ENCODE measurements at regions not wholly inside any gene's neighbourhood (a gene's known extent, or its start where the extent isn't known, plus 50 kb on each side); places are given as distances from the start of the nearest gene placed in this dataset.

- Histone ChIP-seq H3K9ac (ENCODE audit: low read depth in 1 of 2, low read length in 2 of 2) (no peak overlapping the region), H3K27ac (ENCODE audit: low read depth in 1 of 2, low read length in 2 of 2) (no peak overlapping the region), H3K36me3 (ENCODE audit: control insufficient read depth in 4 of 4, insufficient read depth in 3 of 4, low read depth in 1 of 4, low read length in 3 of 4) (no peaks in the 10 kb centered on the region), H3K27me3 (ENCODE audit: control insufficient read depth in 4 of 4, insufficient read depth in 4 of 4, low read length in 3 of 4) (peaks cover 0 to 2% (median 0%) of the 10 kb centered on the region in 4 donors), H3K4me1 (ENCODE audit: control insufficient read depth in 4 of 4, insufficient read depth in 4 of 4, low read length in 3 of 4) (no peaks in the 10 kb centered on the region), H3K9me3 (ENCODE audit: control insufficient read depth in 4 of 4, low read length in 3 of 4) (no peaks in the 10 kb centered on the region), H3K4me3 (ENCODE audit: low read depth in 1 of 3, low read length in 3 of 3) (no peak overlapping the region)
- no peak for TF ChIP-seq FOXA1 (IDR thresholded peaks at IDR 0.05)
- no peak for TF ChIP-seq RAD21 (IDR thresholded peaks at IDR 0.05)
- no peak for TF ChIP-seq HNF4A (conservative IDR thresholded peaks at IDR 0.05)
- TF ChIP-seq FOXA2 (IDR thresholded peaks at IDR 0.05) = no peak
- no peak for TF ChIP-seq ATF3 (IDR thresholded peaks at IDR 0.05)
- TF ChIP-seq TAF1 (conservative IDR thresholded peaks at IDR 0.05) = no peak
- no peak for TF ChIP-seq SP1 (IDR thresholded peaks at IDR 0.05)
- no peak for TF ChIP-seq YY1 (IDR thresholded peaks at IDR 0.05)
- no peak for TF ChIP-seq HNF4G (IDR thresholded peaks at IDR 0.05)
- TF ChIP-seq MAX (IDR thresholded peaks at IDR 0.05) = no peak
- no peak for TF ChIP-seq GABPA (IDR thresholded peaks at IDR 0.05 in 1 of 2, conservative IDR thresholded peaks at IDR 0.05 in 1 of 2)
- no peak for TF ChIP-seq JUND (IDR thresholded peaks at IDR 0.05)
- TF ChIP-seq REST (IDR thresholded peaks at IDR 0.05) = no peak
- no peak for TF ChIP-seq RXRA (IDR thresholded peaks at IDR 0.05)
- TF ChIP-seq EGR1 (IDR thresholded peaks at IDR 0.05; ENCODE audit: low read depth in 2 of 2) = no peak
- TF ChIP-seq CTCF (IDR thresholded peaks at IDR 0.05; ENCODE audit: low read depth, low read length, missing input control) = no peak
- DNase-seq (ENCODE audit: low spot score) = no peak
- 92% methylated on average over 12 of the region's 12 CpGs for WGBS
Observed at GRCh38 chr13:44822291-44822690, 167.0 kb downstream of the NUFIP1 start.

- no peaks in the 10 kb centered on the region for H3K36me3 ChIP-seq (ENCODE audit: control insufficient read depth in 4 of 4, insufficient read depth in 3 of 4, low read depth in 1 of 4, low read length in 3 of 4)
Observed at GRCh38 chr13:44819772-44820171, 169.5 kb downstream of the NUFIP1 start.

More at GRCh38 chr13:44819772-44820171, 169.5 kb downstream of the NUFIP1 start:
- DNase-seq (ENCODE audit: low spot score) = no peak
- Histone ChIP-seq H3K27ac (ENCODE audit: low read depth in 1 of 2, low read length in 2 of 2) (no peak overlapping the region), H3K9me3 (ENCODE audit: control insufficient read depth in 4 of 4, low read length in 3 of 4) (no peaks in the 10 kb centered on the region), H3K4me3 (ENCODE audit: low read depth in 1 of 3, low read length in 3 of 3) (no peak overlapping the region), H3K4me1 (ENCODE audit: control insufficient read depth in 4 of 4, insufficient read depth in 4 of 4, low read length in 3 of 4) (no peaks in the 10 kb centered on the region), H3K27me3 (ENCODE audit: control insufficient read depth in 4 of 4, insufficient read depth in 4 of 4, low read length in 3 of 4) (peaks cover 0 to 2% (median 0%) of the 10 kb centered on the region in 4 donors), H3K9ac (ENCODE audit: low read depth in 1 of 2, low read length in 2 of 2) (no peak overlapping the region)
- WGBS = 84% methylated on average over 6 of the region's 6 CpGs
- TF ChIP-seq RAD21 (IDR thresholded peaks at IDR 0.05) = no peak
- TF ChIP-seq HNF4A (conservative IDR thresholded peaks at IDR 0.05) = no peak

Measured in liver (tissue), 8 donors.